H1 (cell line): ENCODE measurements at regions not wholly inside any gene's neighbourhood (a gene's known extent, or its start where the extent isn't known, plus 50 kb on each side); places are given as distances from the start of the nearest gene placed in this dataset.

Experiments used
- CTCF ChIA-PET: fragments of 300-600 bp; sonication (Branson Sonifier 250); formaldehyde crosslinking; loops from one replicate; lab custom pipeline; 2021; ENCODE audit not compliant: partially characterized antibody; lab: Charles Lee
- POLR2A ChIA-PET: fragments of 300-600 bp; sonication (Branson Sonifier 250); formaldehyde crosslinking; loops from one replicate; lab custom pipeline; 2021; ENCODE audit warnings: inconsistent platforms; ENCODE audit not compliant: partially characterized antibody; lab: Charles Lee
- DNase-seq, 2 experiments: peaks; one replicate each; pipeline versions ENCODE4 v3.0.0 to v3.0.0-alpha.2; 2010 to 2022; ENCODE audit warnings: low spot score in 2 of 2, low read depth in 1 of 2, mixed read lengths in 1 of 2
- FAIRE-seq: peaks from 2 replicates; lab custom pipeline; 2011; peaks lifted over from hg19 to GRCh38; lab: Jason Lieb, UNC
- H2AFZ ChIP-seq: 2 replicates; pipeline ENCODE4 v1.8.1; 2012; ENCODE audit warnings: low read length, inconsistent platforms
- H2AK5ac ChIP-seq: 2 replicates; pipeline ENCODE4 v1.6.1; 2013; ENCODE audit warnings: low read depth, low read length
- H2BK120ac ChIP-seq: replicated peaks from 2 replicates; pipeline ENCODE3; 2013; ENCODE audit warnings: low read depth, low read length, inconsistent platforms
- H2BK12ac ChIP-seq: 2 replicates; pipeline ENCODE4 v1.6.1; 2013; ENCODE audit warnings: low read depth, low read length
- H2BK15ac ChIP-seq: 2 replicates; pipeline ENCODE4 v1.6.1; 2013; ENCODE audit warnings: low read length
- H2BK20ac ChIP-seq: 2 replicates; pipeline ENCODE4 v1.6.1; 2013; ENCODE audit warnings: low read length
- H2BK5ac ChIP-seq: 2 replicates; pipeline ENCODE4 v1.6.1; 2013; ENCODE audit warnings: low read depth, low read length
- H3K14ac ChIP-seq: 2 replicates; pipeline ENCODE4 v1.6.1; 2013; ENCODE audit warnings: inconsistent platforms; ENCODE audit not compliant: insufficient read length
- H3K18ac ChIP-seq: 2 replicates; pipeline ENCODE4 v1.6.1; 2013; ENCODE audit warnings: low read length; ENCODE audit errors: extremely low read depth
- H3K23ac ChIP-seq: 2 replicates; pipeline ENCODE4 v1.6.1; 2013; ENCODE audit warnings: inconsistent platforms; ENCODE audit not compliant: insufficient read length
- H3K23me2 ChIP-seq: 2 replicates; pipeline ENCODE4 v1.6.1; 2013; ENCODE audit warnings: low read depth, low read length
- H3K27ac ChIP-seq: 2 replicates; pipeline ENCODE4 v1.6.1; 2011; ENCODE audit warnings: low read depth, low read length, inconsistent platforms
- H3K27me3 ChIP-seq, 4 experiments: replicated peaks in 1 of 4; 1 replicate in 1 of 4; 2 replicates in 3 of 4; pipeline versions ENCODE4 v1.6.1 to v1.8.1; 2011 to 2013; ENCODE audit warnings: low read length in 3 of 4, mild to moderate bottlenecking in 3 of 4, inconsistent platforms in 2 of 4, mixed read lengths in 2 of 4, moderate library complexity in 1 of 4; ENCODE audit not compliant: control insufficient read depth in 3 of 4, insufficient read depth in 3 of 4; ENCODE audit errors: extremely low read depth in 1 of 4
- H3K36me3 ChIP-seq, 4 experiments: 2 replicates each; pipeline versions ENCODE4 v1.6.1 to v1.8.1; 2011 to 2013; ENCODE audit warnings: mild to moderate bottlenecking in 4 of 4, low read length in 3 of 4, moderate library complexity in 2 of 4, control low read depth in 1 of 4, inconsistent platforms in 1 of 4; ENCODE audit not compliant: insufficient read depth in 4 of 4, control insufficient read depth in 2 of 4
- H3K4ac ChIP-seq: replicated peaks from 2 replicates; pipeline ENCODE3; 2013; ENCODE audit warnings: low read length, low read depth, mixed read lengths, inconsistent platforms; ENCODE audit not compliant: insufficient read length
- H3K4me1 ChIP-seq, 4 experiments: replicated peaks in 1 of 4; 1 replicate in 1 of 4; 2 replicates in 3 of 4; pipeline versions ENCODE4 v1.6.1 to v1.8.1; 2011 to 2013; ENCODE audit warnings: low read length in 3 of 4, inconsistent platforms in 2 of 4, mixed read lengths in 1 of 4; ENCODE audit not compliant: insufficient read depth in 4 of 4, control insufficient read depth in 3 of 4
- H3K4me2 ChIP-seq, 2 experiments: 2 replicates each; pipeline versions ENCODE4 v1.6.1 to v1.8.1; 2011 to 2013; ENCODE audit warnings: low read depth in 2 of 2, low read length in 2 of 2, control low read depth in 1 of 2, inconsistent platforms in 1 of 2, mild to moderate bottlenecking in 1 of 2; ENCODE audit not compliant: insufficient read depth in 1 of 2
- H3K4me3 ChIP-seq, 4 experiments: fragments of 200-600, 300-600 bp in 1 of 4; sonication (generic), shearing (Covaris generic), sonication (Bioruptor Twin) in 1 of 4; 2 replicates each; pipeline versions ENCODE4 v1.5.1 to v1.8.1; 2011 to 2016; ENCODE audit warnings: low read length in 4 of 4, low read depth in 3 of 4, control low read depth in 2 of 4, inconsistent platforms in 2 of 4, mild to moderate bottlenecking in 2 of 4, mixed read lengths in 1 of 4, moderate library complexity in 1 of 4; ENCODE audit not compliant: insufficient read depth in 2 of 4; ENCODE audit errors: extremely low read depth in 1 of 4
- H3K56ac ChIP-seq: replicated peaks from 2 replicates; pipeline ENCODE3; 2013; ENCODE audit warnings: low read depth, mild to moderate bottlenecking, mixed read lengths, low read length, inconsistent platforms; ENCODE audit not compliant: insufficient read length
- H3K79me1 ChIP-seq: 2 replicates; pipeline ENCODE4 v1.6.1; 2013; ENCODE audit warnings: low read depth, low read length, control low read depth
- H3K79me2 ChIP-seq, 2 experiments: 2 replicates each; pipeline versions ENCODE4 v1.6.1 to v1.8.1; 2012 to 2013; ENCODE audit warnings: low read length in 2 of 2, mild to moderate bottlenecking in 2 of 2, inconsistent platforms in 1 of 2; ENCODE audit not compliant: insufficient read depth in 2 of 2, control insufficient read depth in 1 of 2
- H3K9ac ChIP-seq, 4 experiments: replicated peaks in 1 of 4; 1 replicate in 1 of 4; 2 replicates in 3 of 4; pipeline versions ENCODE4 v1.6.1 to v1.8.1; 2011 to 2013; ENCODE audit warnings: low read depth in 3 of 4, low read length in 3 of 4, control low read depth in 2 of 4, mild to moderate bottlenecking in 2 of 4, moderate library complexity in 2 of 4, inconsistent platforms in 1 of 4; ENCODE audit errors: extremely low read depth in 1 of 4
- H3K9me3 ChIP-seq, 2 experiments: 2 replicates each; pipeline versions ENCODE4 v1.6.1 to v1.8.1; 2012 to 2013; ENCODE audit warnings: mild to moderate bottlenecking in 2 of 2, moderate library complexity in 2 of 2, control low read depth in 1 of 2, inconsistent platforms in 1 of 2, low read depth in 1 of 2, low read length in 1 of 2, mixed read lengths in 1 of 2; ENCODE audit not compliant: insufficient read depth in 2 of 2
- H4K20me1 ChIP-seq, 2 experiments: replicated peaks in 1 of 2; 2 replicates each; pipeline versions ENCODE3 to v1.8.1; 2011 to 2013; ENCODE audit warnings: inconsistent platforms in 2 of 2, low read length in 2 of 2, mild to moderate bottlenecking in 1 of 2; ENCODE audit not compliant: insufficient read depth in 2 of 2, control insufficient read depth in 1 of 2
- H4K5ac ChIP-seq: 2 replicates; pipeline ENCODE4 v1.6.1; 2013; ENCODE audit warnings: low read length, low read depth, mixed read lengths, inconsistent platforms; ENCODE audit not compliant: insufficient read length
- H4K8ac ChIP-seq: 2 replicates; pipeline ENCODE4 v1.8.0; 2013; ENCODE audit warnings: mild to moderate bottlenecking, moderate library complexity, low read length, inconsistent platforms; ENCODE audit not compliant: insufficient read depth; ENCODE audit errors: extremely low read depth
- H4K91ac ChIP-seq: replicated peaks from 2 replicates; pipeline ENCODE3; 2013; ENCODE audit warnings: low read length, mixed read lengths, inconsistent platforms; ENCODE audit not compliant: insufficient read length
- CEBPB ChIP-seq: IDR thresholded peaks from 2 replicates; pipeline ENCODE4 v1.6.1; 2012; ENCODE audit warnings: low read depth, low read length
- GTF2F1 ChIP-seq: IDR thresholded peaks from 2 replicates; pipeline ENCODE4 v1.6.1; 2012; ENCODE audit warnings: low read depth, low read length, improper control_type of control experiment, borderline replicate concordance
- HDAC6 ChIP-seq: IDR thresholded peaks from one replicate; pipeline ENCODE4 v1.7.1; 2012; ENCODE audit warnings: low read depth, mild to moderate bottlenecking, inconsistent platforms, low read length, moderate library complexity
- JUND ChIP-seq: IDR thresholded peaks from 2 replicates; pipeline ENCODE4 v1.6.1; 2011; ENCODE audit warnings: mild to moderate bottlenecking, improper control_type of control experiment, low read length
- POU5F1 ChIP-seq: IDR thresholded peaks from 2 replicates; pipeline ENCODE4 v1.6.1; 2011; ENCODE audit warnings: low read depth, mild to moderate bottlenecking, low read length, moderate library complexity
- RAD21 ChIP-seq, 2 experiments: IDR thresholded peaks in 1 of 2; conservative IDR thresholded peaks in 1 of 2; 2 replicates each; pipeline ENCODE4 v1.6.1; 2011; ENCODE audit warnings: low read depth in 2 of 2, low read length in 2 of 2, improper control_type of control experiment in 1 of 2, inconsistent platforms in 1 of 2, mild to moderate bottlenecking in 1 of 2, moderate library complexity in 1 of 2
- SP4 ChIP-seq: IDR thresholded peaks from 2 replicates; pipeline ENCODE4 v1.6.1; 2012; ENCODE audit warnings: low read length, inconsistent platforms
- WGBS, 2 experiments: shearing (Covaris generic) in 1 of 2; methylation state at CpG; one replicate each; pipeline versions ENCODE4 v1.1.6 to v1.1.7; 2013 to 2015; ENCODE audit warnings: low lambda C conversion rate in 2 of 2, mixed read lengths in 2 of 2, inconsistent platforms in 1 of 2, low coverage in 1 of 2, missing lambda C conversion rate in 1 of 2; ENCODE audit not compliant: insufficient replicate concordance in 2 of 2, insufficient coverage in 1 of 2, insufficient read length in 1 of 2; ENCODE audit errors: extremely low coverage in 1 of 2, missing lambda C conversion rate in 1 of 2; 5-methylcytosine and 5-hydroxymethylcytosine counted together

DNA sequence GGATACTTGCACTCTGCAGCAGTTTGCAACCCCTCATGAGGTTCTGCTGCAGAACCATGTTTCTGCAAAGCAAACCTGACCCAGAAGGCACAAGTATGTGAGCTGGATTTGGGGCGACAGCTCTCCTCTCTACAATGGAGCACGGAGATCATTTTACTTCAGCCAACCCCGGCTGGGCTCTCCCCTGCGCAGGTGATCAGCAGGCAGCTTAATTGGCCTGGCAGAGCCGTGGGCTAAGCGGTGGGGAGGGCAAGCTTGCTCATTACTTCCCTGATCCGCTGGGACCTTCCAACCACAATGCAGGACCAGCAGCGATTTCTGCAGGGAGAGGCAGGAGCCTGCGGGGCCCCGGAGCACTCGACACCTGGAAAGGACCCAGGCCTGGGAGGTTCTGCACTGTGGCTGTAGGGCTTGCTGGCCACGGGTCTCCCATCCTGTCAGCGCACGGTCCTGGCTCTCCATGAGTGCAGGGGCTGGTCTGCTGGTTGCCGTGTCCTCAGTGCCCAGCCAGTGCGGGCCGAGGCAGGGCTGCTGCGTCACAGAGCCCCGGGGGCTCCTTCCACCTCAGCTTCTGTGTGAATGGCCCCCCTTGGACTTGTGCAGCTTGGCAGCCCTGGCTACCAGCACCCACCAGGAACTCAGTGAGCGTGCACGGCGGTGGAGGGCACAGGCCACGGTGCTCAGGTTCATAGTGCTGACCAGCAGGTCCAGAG is 51.8 kb upstream of the RAPGEF1 start:
- no peak overlapping the region for H2BK120ac ChIP-seq
- no peak overlapping the region for H2BK5ac ChIP-seq
- no peak overlapping the region for H2AK5ac ChIP-seq
- H3K27me3 ChIP-seq = no peaks in the 10 kb centered on the region
- H4K20me1 ChIP-seq = no peaks in the 10 kb centered on the region
- no peak overlapping the region for H3K4me2 ChIP-seq
- H3K23ac ChIP-seq = no peak overlapping the region
- H4K91ac ChIP-seq = no peak overlapping the region
- H3K4me1 ChIP-seq = peaks cover 0 to 7% (median 6%) of the 10 kb centered on the region in 4 experiments; a peak in 6 of 7 replicates
- H3K14ac ChIP-seq = no peak overlapping the region
- no peak overlapping the region for H3K18ac ChIP-seq
- no peaks in the 10 kb centered on the region for H3K79me1 ChIP-seq
- H4K5ac ChIP-seq = no peak overlapping the region
- H2BK15ac ChIP-seq = no peak overlapping the region
- H3K36me3 ChIP-seq = no peaks in the 10 kb centered on the region
- no peak overlapping the region for H2BK20ac ChIP-seq
- H3K9ac ChIP-seq = no peak overlapping the region
- H3K23me2 ChIP-seq = no peaks in the 10 kb centered on the region
- no peak overlapping the region for H3K56ac ChIP-seq
- no peak overlapping the region for H2AFZ ChIP-seq
- no peaks in the 10 kb centered on the region for H3K79me2 ChIP-seq
- H2BK12ac ChIP-seq = no peak overlapping the region
- DNase-seq = no peak
- no peak overlapping the region for H3K4me3 ChIP-seq
- H3K27ac ChIP-seq = no peak overlapping the region
- peaks cover 0 to 9% of the 10 kb centered on the region in 2 experiments; a peak in 2 of 4 replicates for H3K9me3 ChIP-seq
- POLR2A ChIA-PET = interaction anchor here (1.7 kb wide), 1 partner anchor 27 kb away, joined by 3 read pairs; no protein-coding TSS in a partner anchor
- H4K8ac ChIP-seq = 0 out of 2 replicates have a peak overlapping the region, but pooled peaks have one; percentile 1
- H3K4ac ChIP-seq = peak overlapping the region; percentile 61
- WGBS, 2 experiments = 87% methylated on average over 23 of the region's 23 CpGs; no CpG with 5 or more reads in 1 of the 2 experiments
- TF ChIP-seq GTF2F1 = no peak
- TF ChIP-seq POU5F1 = no peak
- TF ChIP-seq RAD21 (IDR thresholded peaks at IDR 0.05 in 1 of 2, conservative IDR thresholded peaks at IDR 0.05 in 1 of 2; ENCODE audit: low read depth in 2 of 2, low read length in 2 of 2) = no peak
- no peak for TF ChIP-seq CEBPB
- no peak for TF ChIP-seq HDAC6
- no peak for TF ChIP-seq SP4
- TF ChIP-seq JUND = no peak
- TF ChIP-seq, all 59 proteins: peak for 0
- CTCF ChIA-PET = interaction anchor here (0.8 to 1.6 kb wide), 4 partner anchors 11 to 32 kb away, joined by 3 read pairs; no protein-coding TSS in a partner anchor
- no peak for FAIRE-seq
